Stimulated activated CD8-positive, alpha-beta memory T cell treated with anti-CD3 and anti-CD28 coated beads, Interleukin-2, amount 100 ng/mL, for 1 hour (primary cell): ENCODE measurements at regions not wholly inside any gene's neighbourhood (a gene's known extent, or its start where the extent isn't known, plus 50 kb on each side); places are given as distances from the start of the nearest gene placed in this dataset.
"Not testable (repeated sequence)": the region's sequence is repeated elsewhere in the genome, so short reads cannot be mapped to it uniquely, and the experiment has no call there.

Experiments used
- DNase-seq, 2 donors: peaks; one replicate each; pipeline ENCODE4 v3.0.0-alpha.2; 2020; ENCODE audit warnings: low read depth in 2 of 2

- DNase-seq = no peak
These were observed 609.7 kb downstream of the MCTP2 start for GRCh38 chr15:94840794-94841783.

GRCh38 chr15:94843060-94843459 is 611.7 kb downstream of the MCTP2 start:
- no peak for DNase-seq

GRCh38 chr15:94844198-94844537 is 612.8 kb downstream of the MCTP2 start:
- no peak for DNase-seq

GRCh38 chr15:94844538-94845389 is 613.4 kb downstream of the MCTP2 start:
- DNase-seq = no peak

- DNase-seq = no peak
These were observed 614.0 kb downstream of the MCTP2 start for GRCh38 chr15:94845390-94845716.

- no peak for DNase-seq
These were observed 616.0 kb downstream of the MCTP2 start for GRCh38 chr15:94847325-94847724.

- no peak for DNase-seq
These were observed 616.7 kb downstream of the MCTP2 start for GRCh38 chr15:94848054-94848453.

- no peak for DNase-seq
These were observed 623.7 kb downstream of the MCTP2 start for GRCh38 chr15:94855018-94855408.

- DNase-seq = no peak
These were observed 624.3 kb downstream of the MCTP2 start for GRCh38 chr15:94855409-94856266.

GRCh38 chr15:94856267-94856854 is 625.0 kb downstream of the MCTP2 start:
- no peak for DNase-seq

- no peak for DNase-seq
These were observed 626.1 kb downstream of the MCTP2 start for GRCh38 chr15:94857466-94857865.

- no peak for DNase-seq
These were observed 626.6 kb downstream of the MCTP2 start for GRCh38 chr15:94858011-94858410.

- no peak for DNase-seq
These were observed 627.1 kb downstream of the MCTP2 start for GRCh38 chr15:94858449-94858848.

GRCh38 chr15:94858920-94859319 is 627.6 kb downstream of the MCTP2 start:
- DNase-seq = no peak

- no peak for DNase-seq
These were observed 633.2 kb downstream of the MCTP2 start for GRCh38 chr15:94864600-94864999.

GRCh38 chr15:94868265-94868664 is 636.9 kb downstream of the MCTP2 start:
- DNase-seq = not testable (repeated sequence)

- DNase-seq = no peak
These were observed 644.2 kb downstream of the MCTP2 start for GRCh38 chr15:94875550-94875949.

GRCh38 chr15:94877833-94878232 is 646.5 kb downstream of the MCTP2 start:
- no peak for DNase-seq

- DNase-seq = no peak
These were observed 650.8 kb downstream of the MCTP2 start for GRCh38 chr15:94882071-94882712.

- no peak for DNase-seq
These were observed 656.0 kb downstream of the MCTP2 start for GRCh38 chr15:94887391-94887790.

- no peak for DNase-seq
These were observed 657.8 kb downstream of the MCTP2 start for GRCh38 chr15:94889153-94889552.
